Cardiac muscle cell (in vitro differentiated cells and primary cell): ENCODE measurements at regions not wholly inside any gene's neighbourhood (a gene's known extent, or its start where the extent isn't known, plus 50 kb on each side); places are given as distances from the start of the nearest gene placed in this dataset.

ENCODE experiments used
- DNase-seq, 2 donors: peaks; one replicate each; pipeline versions ENCODE4 v3.0.0 to v3.0.0-alpha.2; 2010 to 2017; ENCODE audit warnings: low read depth in 1 of 2, low spot score in 1 of 2
- H3K27ac ChIP-seq: fragments of 200-600 bp; sonication (generic); 2 replicates; pipeline ENCODE4 v1.5.1; 2016
- H3K27me3 ChIP-seq: fragments of 200-600 bp; sonication (generic); 2 replicates; pipeline ENCODE4 v1.6.0; 2016; ENCODE audit warnings: control low read depth
- H3K36me3 ChIP-seq: fragments of 200-600 bp; sonication (generic); 2 replicates; pipeline ENCODE4 v1.5.1; 2016; ENCODE audit warnings: control low read depth
- H3K4me1 ChIP-seq: fragments of 200-600 bp; sonication (generic); 2 replicates; pipeline ENCODE4 v1.8.1; 2017; ENCODE audit warnings: low read depth, mild to moderate bottlenecking, mixed run types
- H3K4me3 ChIP-seq: fragments of 200-600 bp; sonication (generic); 2 replicates; pipeline ENCODE4 v1.5.1; 2016; ENCODE audit warnings: mild to moderate bottlenecking
- H3K9me3 ChIP-seq: fragments of 200-600 bp; sonication (generic); 2 replicates; pipeline ENCODE4 v1.5.1; 2017; ENCODE audit warnings: low read depth, mild to moderate bottlenecking, control low read depth
- CTCF ChIP-seq: IDR thresholded peaks from 2 replicates; pipeline ENCODE4 v1.5.1; 2012; ENCODE audit warnings: low read depth, mild to moderate bottlenecking, low read length

GRCh38 chr12:111010061-111010460, 89.7 kb upstream of the MYL2 start:
- H3K27me3 ChIP-seq: no peaks in the 10 kb centered on the region
- no peak overlapping the region for H3K4me3 ChIP-seq
- no peak for TF ChIP-seq CTCF
- DNase-seq: peak in 1 of 2 donors; percentile 68
- H3K36me3 ChIP-seq: no peaks in the 10 kb centered on the region
- H3K27ac ChIP-seq: no peak overlapping the region
- H3K4me1 ChIP-seq: no peaks in the 10 kb centered on the region
- H3K9me3 ChIP-seq: no peaks in the 10 kb centered on the region

- no peak overlapping the region for H3K27ac ChIP-seq
- H3K9me3 ChIP-seq: no peaks in the 10 kb centered on the region
- no peak for DNase-seq
These were observed 86.2 kb upstream of the MYL2 start for GRCh38 chr12:111006621-111007020.

GRCh38 chr12:110998971-110999370, 78.6 kb upstream of the MYL2 start:
- H3K36me3 ChIP-seq: no peaks in the 10 kb centered on the region
- H3K4me3 ChIP-seq: no peak overlapping the region
- TF ChIP-seq CTCF: no peak

More at GRCh38 chr12:111006621-111007020, 86.2 kb upstream of the MYL2 start:
- no peak for TF ChIP-seq CTCF
- H3K36me3 ChIP-seq: no peaks in the 10 kb centered on the region
- no peaks in the 10 kb centered on the region for H3K4me1 ChIP-seq
- no peak overlapping the region for H3K4me3 ChIP-seq
- H3K27me3 ChIP-seq: no peaks in the 10 kb centered on the region

GRCh38 chr12:110998165-110998564, 77.8 kb upstream of the MYL2 start:
- DNase-seq: peak in 1 of 2 donors; percentile 1
- no peaks in the 10 kb centered on the region for H3K36me3 ChIP-seq
- no peak for TF ChIP-seq CTCF
- no peak overlapping the region for H3K27ac ChIP-seq
- H3K27me3 ChIP-seq: no peaks in the 10 kb centered on the region
- H3K4me1 ChIP-seq: peaks cover 5% of the 10 kb centered on the region
- H3K9me3 ChIP-seq: no peaks in the 10 kb centered on the region
- H3K4me3 ChIP-seq: no peak overlapping the region

More at GRCh38 chr12:110998971-110999370, 78.6 kb upstream of the MYL2 start:
- Histone ChIP-seq H3K27ac (no peak overlapping the region), H3K9me3 (no peaks in the 10 kb centered on the region), H3K4me1 (peaks cover 5% of the 10 kb centered on the region), H3K27me3 (no peaks in the 10 kb centered on the region)
- no peak for DNase-seq

GRCh38 chr12:110996415-110996814, 76.0 kb upstream of the MYL2 start:
- no peak for TF ChIP-seq CTCF
- Histone ChIP-seq H3K4me3 (no peak overlapping the region), H3K9me3 (no peaks in the 10 kb centered on the region), H3K36me3 (no peaks in the 10 kb centered on the region), H3K27me3 (no peaks in the 10 kb centered on the region), H3K4me1 (peaks cover 10% of the 10 kb centered on the region), H3K27ac (no peak overlapping the region)
- no peak for DNase-seq

- Histone ChIP-seq H3K9me3 (no peaks in the 10 kb centered on the region), H3K4me1 (peaks cover 10% of the 10 kb centered on the region), H3K36me3 (no peaks in the 10 kb centered on the region), H3K27ac (peak overlapping the region; percentile 94), H3K4me3 (no peak overlapping the region), H3K27me3 (no peaks in the 10 kb centered on the region)
- DNase-seq: no peak
- no peak for TF ChIP-seq CTCF
These were observed 75.2 kb upstream of the MYL2 start for GRCh38 chr12:110995615-110996014.
